Fibroblast of mammary gland (primary cell): ENCODE measurements at regions not wholly inside any gene's neighbourhood (a gene's known extent, or its start where the extent isn't known, plus 50 kb on each side); places are given as distances from the start of the nearest gene placed in this dataset.

Experiments
- DNase-seq: peaks from one replicate; pipeline ENCODE4 v3.0.0-alpha.2; 2010; ENCODE audit warnings: low read depth
- H3K4me3 ChIP-seq: 2 replicates; pipeline ENCODE4 v1.5.1; 2011; ENCODE audit warnings: low read depth, mild to moderate bottlenecking, low read length, moderate library complexity; ENCODE audit not compliant: control insufficient read depth
- CTCF ChIP-seq: conservative IDR thresholded peaks from 2 replicates; pipeline ENCODE4 v1.5.1; 2011; ENCODE audit warnings: low read depth, low read length, inconsistent platforms; ENCODE audit not compliant: control insufficient read depth, insufficient read depth

GRCh38 chr10:36452851-36453250, 672.5 kb upstream of the ANKRD30A start:
- TF ChIP-seq CTCF: no peak
- DNase-seq: no peak
- no peak overlapping the region for H3K4me3 ChIP-seq

GRCh38 chr10:36451391-36451970, 673.9 kb upstream of the ANKRD30A start:
- no peak for TF ChIP-seq CTCF
- no peak for DNase-seq

GRCh38 chr10:36450380-36450779, 675.0 kb upstream of the ANKRD30A start:
- no peak overlapping the region for H3K4me3 ChIP-seq
- DNase-seq: peak; percentile 70
- TF ChIP-seq CTCF: no peak

More at GRCh38 chr10:36451391-36451970, 673.9 kb upstream of the ANKRD30A start:
- no peak overlapping the region for H3K4me3 ChIP-seq

GRCh38 chr10:36448760-36449691, 676.4 kb upstream of the ANKRD30A start:
- DNase-seq: no peak
- no peak for TF ChIP-seq CTCF
- no peak overlapping the region for H3K4me3 ChIP-seq

- no peak for TF ChIP-seq CTCF
- DNase-seq: no peak
- H3K4me3 ChIP-seq: no peak overlapping the region
Measured at GRCh38 chr10:36446881-36447280, 678.5 kb upstream of the ANKRD30A start.

- no peak overlapping the region for H3K4me3 ChIP-seq
- no peak for TF ChIP-seq CTCF
- no peak for DNase-seq
Measured at GRCh38 chr10:36443233-36443632, 682.2 kb upstream of the ANKRD30A start.
